ENCODE measurements at regions not wholly inside any gene's neighbourhood (a gene's known extent, or its start where the extent isn't known, plus 50 kb on each side); places are given as distances from the start of the nearest gene placed in this dataset.

DNA sequence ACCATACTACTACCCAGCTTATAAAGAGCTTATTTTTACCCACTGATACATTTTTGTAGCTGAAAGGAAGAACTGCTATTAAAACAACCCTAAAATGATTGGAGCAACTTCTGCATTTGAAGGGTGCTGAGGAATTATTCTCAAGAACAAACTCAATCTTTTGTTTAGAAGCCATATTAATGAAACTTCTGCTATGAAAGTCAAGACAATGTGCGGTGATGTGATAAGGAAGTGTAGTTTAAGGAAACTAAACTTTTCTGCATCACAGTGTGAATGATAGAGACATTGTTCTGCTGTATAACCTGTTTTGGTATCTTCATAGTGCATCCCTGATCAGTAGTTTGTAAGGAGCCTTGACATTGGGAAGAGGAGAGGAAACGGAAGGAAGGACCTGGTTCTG, 408.5 kb downstream of the TMEM38B start:
- TF ChIP-seq POLR2AphosphoS5 (IDR thresholded peaks at IDR 0.05) (no peak), CTCF (IDR thresholded peaks at IDR 0.05) (no peak)
